Mammary epithelial cell (primary cell): ENCODE measurements at regions not wholly inside any gene's neighbourhood (a gene's known extent, or its start where the extent isn't known, plus 50 kb on each side); places are given as distances from the start of the nearest gene placed in this dataset.

Experiments used
- CTCF ChIP-seq, 2 donors: IDR thresholded peaks in 1 of 2; conservative IDR thresholded peaks in 1 of 2; 2 replicates each; pipeline ENCODE4 v1.5.1; 2011 to 2012; ENCODE audit warnings: inconsistent platforms in 2 of 2, low read length in 2 of 2, mild to moderate bottlenecking in 2 of 2, control low read depth in 1 of 2, low read depth in 1 of 2; ENCODE audit not compliant: insufficient read depth in 1 of 2; ENCODE audit errors: extremely low read depth in 1 of 2
- EZH2 ChIP-seq: IDR thresholded peaks from 2 replicates; pipeline ENCODE4 v1.6.1; 2012; ENCODE audit warnings: low read length, inconsistent platforms, borderline replicate concordance

- no peak for TF ChIP-seq CTCF (conservative IDR thresholded peaks at IDR 0.05 in 1 of 2, IDR thresholded peaks at IDR 0.05 in 1 of 2; ENCODE audit: extremely low read depth in 1 of 2, insufficient read depth in 1 of 2, low read depth in 1 of 2, low read length in 2 of 2)
- TF ChIP-seq EZH2: no peak
Observed at GRCh38 chr2:240323601-240324291, 111.7 kb upstream of the GPC1 start.
